VCaP (cell line): ENCODE measurements at regions not wholly inside any gene's neighbourhood (a gene's known extent, or its start where the extent isn't known, plus 50 kb on each side); places are given as distances from the start of the nearest gene placed in this dataset.

Experiments used
- H3K27ac ChIP-seq: fragments of 450-650 bp; 2 replicates; pipeline ENCODE4 v1.5.1; 2017
- CTCF ChIP-seq: fragments of 450-650 bp; conservative IDR thresholded peaks from 2 replicates; pipeline ENCODE4 v1.5.1; 2017; ENCODE audit warnings: mild to moderate bottlenecking, moderate library complexity

DNA sequence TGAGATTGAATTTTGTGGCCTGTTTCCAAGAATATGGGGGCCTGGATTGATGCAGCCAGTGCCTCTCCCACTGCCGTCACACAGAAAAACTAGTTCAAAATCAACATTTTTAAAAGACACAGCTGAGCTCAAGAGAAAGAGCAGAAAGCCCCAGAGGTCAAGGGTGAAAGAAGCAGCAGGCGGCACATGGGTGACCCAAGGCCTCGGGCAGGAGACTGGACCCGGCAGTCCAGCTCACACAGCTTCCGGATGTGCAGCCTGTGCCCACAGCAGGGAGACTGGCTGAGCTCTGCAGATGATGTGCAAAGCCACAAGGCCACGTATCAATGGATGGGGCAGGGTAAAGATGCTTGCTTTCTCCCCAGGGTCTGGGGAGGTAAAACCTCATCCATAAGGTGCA is 50.4 kb upstream of the RNF32 start:
- H3K27ac ChIP-seq, result no peak overlapping the region
- TF ChIP-seq CTCF, result no peak

GRCh38 chr7:156589808-156590207 is 50.8 kb upstream of the RNF32 start:
- no peak overlapping the region for H3K27ac ChIP-seq
- no peak for TF ChIP-seq CTCF

GRCh38 chr7:156585926-156586325 is 54.6 kb upstream of the RNF32 start:
- no peak overlapping the region for H3K27ac ChIP-seq
- no peak for TF ChIP-seq CTCF

DNA sequence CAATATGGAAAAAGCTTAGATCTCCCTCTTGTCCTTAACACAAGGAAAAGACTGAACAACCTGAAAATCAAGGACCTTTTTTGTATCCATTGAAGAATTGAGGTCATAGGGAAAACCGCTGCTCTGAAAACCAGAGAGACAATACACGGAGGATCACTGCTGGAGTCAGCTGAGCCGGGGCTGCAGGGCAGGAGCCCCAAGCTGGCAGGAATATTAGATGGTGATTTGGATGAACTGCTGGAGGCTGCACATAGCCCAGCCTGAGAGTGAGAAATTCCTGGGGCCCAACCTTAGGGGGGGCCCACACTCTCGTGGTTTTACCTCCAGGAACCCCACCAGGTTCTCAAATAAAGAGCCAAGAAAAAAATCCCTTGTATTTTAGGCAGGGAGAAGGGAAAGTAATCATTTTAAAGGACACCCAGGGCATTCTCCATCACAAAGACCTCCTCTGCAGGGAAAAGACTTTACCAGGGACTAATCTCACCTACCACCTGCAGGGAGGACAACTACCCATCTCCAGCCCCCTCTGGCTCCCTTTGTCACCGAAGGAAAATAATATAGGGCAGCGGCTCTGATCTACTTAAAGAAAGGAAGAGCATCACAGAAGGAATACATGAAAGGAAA is 55.4 kb upstream of the RNF32 start:
- no peak overlapping the region for H3K27ac ChIP-seq
- no peak for TF ChIP-seq CTCF

- no peak overlapping the region for H3K27ac ChIP-seq
- no peak for TF ChIP-seq CTCF
These were observed 57.9 kb upstream of the RNF32 start for GRCh38 chr7:156582591-156583123.

DNA sequence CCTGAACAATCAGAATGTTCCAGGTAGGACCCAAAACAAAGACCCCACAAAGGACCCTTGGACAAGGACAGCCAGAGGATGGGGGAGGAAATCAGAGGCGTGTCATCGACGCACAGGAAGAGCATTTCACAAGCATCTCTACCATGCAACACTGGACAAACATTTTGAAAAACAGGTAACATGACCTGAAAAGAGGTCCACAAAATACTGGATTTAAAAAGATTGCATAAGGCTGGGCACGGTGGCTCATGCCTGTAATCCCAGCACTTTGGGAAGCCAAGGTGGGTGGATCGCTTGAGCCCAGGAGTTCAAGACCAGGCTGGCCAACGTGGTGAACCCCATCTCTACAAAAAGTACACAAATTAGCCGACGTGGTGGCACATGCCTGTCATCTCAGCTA is 60.5 kb upstream of the RNF32 start:
- H3K27ac ChIP-seq, result no peak overlapping the region
- TF ChIP-seq CTCF, result no peak

GRCh38 chr7:156579566-156579965 is 61.0 kb upstream of the RNF32 start:
- no peak overlapping the region for H3K27ac ChIP-seq
- no peak for TF ChIP-seq CTCF
